ENCODE measurements at regions not wholly inside any gene's neighbourhood (a gene's known extent, or its start where the extent isn't known, plus 50 kb on each side); places are given as distances from the start of the nearest gene placed in this dataset.
"Not testable (repeated sequence)": the region's sequence is repeated elsewhere in the genome, so short reads cannot be mapped to it uniquely, and the experiment has no call there.

- DNase-seq (ENCODE audit: low read depth) = no peak
These were observed 136.3 kb upstream of the ESR1 start for GRCh38 chr6:151671195-151671594.

GRCh38 chr6:151674578-151674977 lies 132.9 kb upstream of the ESR1 start:
- DNase-seq (ENCODE audit: low read depth) = no peak

GRCh38 chr6:151675746-151676459 lies 131.6 kb upstream of the ESR1 start:
- DNase-seq (ENCODE audit: low read depth) = peak; percentile 29

GRCh38 chr6:151676460-151676945 lies 131.0 kb upstream of the ESR1 start:
- no peak for DNase-seq (ENCODE audit: low read depth)

GRCh38 chr6:151677404-151677803 lies 130.1 kb upstream of the ESR1 start:
- DNase-seq (ENCODE audit: low read depth) = no peak

- DNase-seq (ENCODE audit: low read depth) = peak; percentile 50
These were observed 128.4 kb upstream of the ESR1 start for GRCh38 chr6:151679081-151679480.

GRCh38 chr6:151679941-151680340 lies 127.5 kb upstream of the ESR1 start:
- DNase-seq (ENCODE audit: low read depth) = no peak

- DNase-seq (ENCODE audit: low read depth) = no peak
These were observed 126.5 kb upstream of the ESR1 start for GRCh38 chr6:151680846-151681432.

- DNase-seq (ENCODE audit: low read depth) = no peak
These were observed 125.9 kb upstream of the ESR1 start for GRCh38 chr6:151681433-151682059.

- no peak for DNase-seq (ENCODE audit: low read depth)
These were observed 125.2 kb upstream of the ESR1 start for GRCh38 chr6:151682251-151682650.

- no peak for DNase-seq (ENCODE audit: low read depth)
These were observed 124.6 kb upstream of the ESR1 start for GRCh38 chr6:151682922-151683321.

- DNase-seq (ENCODE audit: low read depth) = no peak
These were observed 124.1 kb upstream of the ESR1 start for GRCh38 chr6:151683381-151683780.

GRCh38 chr6:151689499-151690201 lies 117.8 kb upstream of the ESR1 start:
- no peak for DNase-seq (ENCODE audit: low read depth)

GRCh38 chr6:151690303-151690702 lies 117.2 kb upstream of the ESR1 start:
- no peak for DNase-seq (ENCODE audit: low read depth)

GRCh38 chr6:151690768-151691562 lies 116.5 kb upstream of the ESR1 start:
- DNase-seq (ENCODE audit: low read depth) = peak; percentile 22

- no peak for DNase-seq (ENCODE audit: low read depth)
These were observed 115.3 kb upstream of the ESR1 start for GRCh38 chr6:151692216-151692615.

- DNase-seq (ENCODE audit: low read depth) = no peak
These were observed 114.1 kb upstream of the ESR1 start for GRCh38 chr6:151693366-151693765.

- no peak for DNase-seq (ENCODE audit: low read depth)
These were observed 112.3 kb upstream of the ESR1 start for GRCh38 chr6:151695156-151695555.

- not testable (repeated sequence) for DNase-seq (ENCODE audit: low read depth)
These were observed 111.2 kb upstream of the ESR1 start for GRCh38 chr6:151696302-151696701.

- DNase-seq (ENCODE audit: low read depth) = no peak
These were observed 108.4 kb upstream of the ESR1 start for GRCh38 chr6:151698931-151699700.

GRCh38 chr6:151699719-151700118 lies 107.8 kb upstream of the ESR1 start:
- DNase-seq (ENCODE audit: low read depth) = no peak
